Stimulated activated CD8-positive, alpha-beta memory T cell treated with anti-CD3 and anti-CD28 coated beads, Interleukin-4, amount 100 ng/mL, for 4 hours (primary cell): ENCODE measurements at regions not wholly inside any gene's neighbourhood (a gene's known extent, or its start where the extent isn't known, plus 50 kb on each side); places are given as distances from the start of the nearest gene placed in this dataset.

ENCODE experiments used
- DNase-seq, 2 donors: peaks; one replicate each; pipeline ENCODE4 v3.0.0-alpha.2; 2020; ENCODE audit warnings: low read depth in 2 of 2, low spot score in 1 of 2

- DNase-seq, result no peak
These were observed 125.7 kb upstream of the GADD45A start for GRCh38 chr1:67559222-67559700.

- DNase-seq, result no peak
These were observed 124.3 kb upstream of the GADD45A start for GRCh38 chr1:67560580-67561255.

GRCh38 chr1:67561704-67562113 is 123.3 kb upstream of the GADD45A start:
- DNase-seq, result peak; percentile 63 to 82

- no peak for DNase-seq
These were observed 121.3 kb upstream of the GADD45A start for GRCh38 chr1:67563684-67564083.

- no peak for DNase-seq
These were observed 120.8 kb upstream of the GADD45A start for GRCh38 chr1:67564193-67564592.

GRCh38 chr1:67566803-67567377 is 118.1 kb upstream of the GADD45A start:
- DNase-seq, result no peak

- DNase-seq, result no peak
These were observed 114.4 kb upstream of the GADD45A start for GRCh38 chr1:67570486-67571143.

GRCh38 chr1:67571406-67571805 is 113.6 kb upstream of the GADD45A start:
- DNase-seq, result no peak

- no peak for DNase-seq
These were observed 113.0 kb upstream of the GADD45A start for GRCh38 chr1:67571901-67572593.

- DNase-seq, result no peak
These were observed 112.3 kb upstream of the GADD45A start for GRCh38 chr1:67572594-67573221.

- DNase-seq, result no peak
These were observed 111.6 kb upstream of the GADD45A start for GRCh38 chr1:67573311-67573872.

- DNase-seq, result no peak
These were observed 110.8 kb upstream of the GADD45A start for GRCh38 chr1:67574221-67574620.

GRCh38 chr1:67575861-67576260 is 109.1 kb upstream of the GADD45A start:
- DNase-seq, result no peak

GRCh38 chr1:67576474-67576873 is 108.5 kb upstream of the GADD45A start:
- DNase-seq, result no peak

GRCh38 chr1:67577646-67578045 is 107.4 kb upstream of the GADD45A start:
- DNase-seq, result no peak

- no peak for DNase-seq
These were observed 106.5 kb upstream of the GADD45A start for GRCh38 chr1:67578397-67579020.

GRCh38 chr1:67579623-67580394 is 105.2 kb upstream of the GADD45A start:
- DNase-seq, result no peak

GRCh38 chr1:67580691-67581403 is 104.2 kb upstream of the GADD45A start:
- no peak for DNase-seq
